HepG2 (cell line): ENCODE measurements at regions not wholly inside any gene's neighbourhood (a gene's known extent, or its start where the extent isn't known, plus 50 kb on each side); places are given as distances from the start of the nearest gene placed in this dataset.

Experiments
- ATAC-seq: fragments of 200-7000 bp; cut with Tn5 transposase; 3 replicates; pipeline ENCODE4 v1.9.1; 2020; ENCODE audit warnings: mild to moderate bottlenecking, moderate library complexity
- BruUV-seq: library from RNA; stranded (reverse); fragments of 400-500 nt; replicated peaks from 2 replicates; lab custom pipeline; 2021; lab: Mats Ljungman, UMichigan
- CTCF ChIA-PET: fragments of 300-600 bp; formaldehyde crosslinking; extraction: SDS; loops from one replicate; lab custom pipeline; 2021; ENCODE audit warnings: low total read pairs, inconsistent platforms, low intra/inter-chr PET ratio; lab: Yijun Ruan, JAX
- POLR2A ChIA-PET: fragments of 350-600 bp; sonication (Branson Sonifier 250); formaldehyde crosslinking; loops from one replicate; lab custom pipeline; 2020; ENCODE audit warnings: antibody characterized with exemption, inconsistent platforms; lab: Yijun Ruan, JAX
- DNase-seq: peaks from one replicate; pipeline ENCODE4 v3.0.0-alpha.2; 2015; ENCODE audit warnings: low spot score
- FAIRE-seq: peaks from 3 replicates; lab custom pipeline; 2011; peaks lifted over from hg19 to GRCh38; lab: Jason Lieb, UNC
- H2AFZ ChIP-seq: one replicate; pipeline ENCODE4 v1.6.1; 2011; ENCODE audit warnings: low read length, inconsistent platforms
- H3K27ac ChIP-seq: fragments of 300-600 bp; 3 replicates; pipeline ENCODE4 v1.8.0; 2011; ENCODE audit warnings: mixed run types, mild to moderate bottlenecking, mixed read lengths, low read length, inconsistent platforms; ENCODE audit not compliant: insufficient read depth; ENCODE audit errors: extremely low read length
- H3K27me3 ChIP-seq, 2 experiments: fragments of 200-600 bp in 1 of 2; 2 replicates in 1 of 2; 3 replicates in 1 of 2; pipeline versions ENCODE4 v1.6.0 to v1.8.0; 2011; ENCODE audit warnings: low read length in 2 of 2, mild to moderate bottlenecking in 2 of 2, moderate library complexity in 2 of 2, inconsistent platforms in 1 of 2; ENCODE audit not compliant: insufficient read depth in 2 of 2, control insufficient read depth in 1 of 2
- H3K36me3 ChIP-seq, 2 experiments: fragments of 200-600 bp in 1 of 2; replicated peaks in 1 of 2; 2 replicates in 1 of 2; 3 replicates in 1 of 2; pipeline versions ENCODE4 v1.5.1 to v1.8.0; 2011; ENCODE audit warnings: low read length in 2 of 2, inconsistent platforms in 1 of 2; ENCODE audit not compliant: insufficient read depth in 2 of 2, control insufficient read depth in 1 of 2
- H3K4me1 ChIP-seq: 2 replicates; pipeline ENCODE4 v1.5.1; 2012; ENCODE audit warnings: low read length, inconsistent platforms; ENCODE audit not compliant: insufficient read depth
- H3K4me2 ChIP-seq: 2 replicates; pipeline ENCODE4 v1.6.0; 2011; ENCODE audit warnings: low read depth, low read length, inconsistent platforms
- H3K4me3 ChIP-seq, 3 experiments: fragments of 200-600 bp in 1 of 3; sonication (generic), shearing (Covaris generic) in 1 of 3; replicated peaks in 1 of 3; 2 replicates each; pipeline ENCODE4 v1.5.1; 2011 to 2016; ENCODE audit warnings: low read length in 3 of 3, inconsistent platforms in 2 of 3, low read depth in 2 of 3, mild to moderate bottlenecking in 2 of 3, control low read depth in 1 of 3, mixed read lengths in 1 of 3; ENCODE audit not compliant: insufficient read depth in 1 of 3
- H3K79me2 ChIP-seq: one replicate; pipeline ENCODE4 v1.6.1; 2011; ENCODE audit warnings: low read length, inconsistent platforms; ENCODE audit not compliant: insufficient read depth
- H3K9ac ChIP-seq: 2 replicates; pipeline ENCODE4 v1.6.0; 2011; ENCODE audit warnings: mild to moderate bottlenecking, low read depth, low read length, inconsistent platforms; ENCODE audit not compliant: insufficient read depth
- H3K9me3 ChIP-seq: 2 replicates; pipeline ENCODE4 v1.5.1; 2012; ENCODE audit warnings: mild to moderate bottlenecking, low read length
- H4K20me1 ChIP-seq: 2 replicates; pipeline ENCODE4 v1.6.0; 2011; ENCODE audit warnings: inconsistent platforms, mild to moderate bottlenecking, low read length, moderate library complexity; ENCODE audit not compliant: insufficient read depth
- GFI1 ChIP-seq: sonication (generic); formaldehyde crosslinking; IDR thresholded peaks from 2 replicates; pipeline ENCODE4 v1.5.0; 2020; ENCODE audit warnings: missing genetic modification reagents, mild to moderate bottlenecking, borderline replicate concordance
- KDM4B ChIP-seq: sonication (generic); formaldehyde crosslinking; IDR thresholded peaks from 2 replicates; pipeline ENCODE4 v1.4.0; 2020; ENCODE audit warnings: missing genetic modification reagents
- MTA3 ChIP-seq: sonication (generic); formaldehyde crosslinking; IDR thresholded peaks from 2 replicates; pipeline ENCODE4 v1.4.0; 2020; ENCODE audit warnings: missing genetic modification reagents
- PTBP1 ChIP-seq: fragments of 200-400 bp; formaldehyde crosslinking; IDR thresholded peaks from 2 replicates; pipeline ENCODE4 v1.6.1; 2018; ENCODE audit warnings: low read length, low read depth; ENCODE audit not compliant: poor library complexity, severe bottlenecking
- SALL2 ChIP-seq: sonication (generic); formaldehyde crosslinking; IDR thresholded peaks from 2 replicates; pipeline ENCODE4 v1.8.1; 2023; ENCODE audit warnings: mild to moderate bottlenecking, missing genetic modification reagents, inconsistent platforms
- SMAD9 ChIP-seq: sonication (generic); formaldehyde crosslinking; IDR thresholded peaks from 2 replicates; pipeline ENCODE4 v1.5.1; 2020; ENCODE audit warnings: mild to moderate bottlenecking, missing genetic modification reagents
- XRCC5 ChIP-seq: fragments of 200-400 bp; formaldehyde crosslinking; optimal IDR thresholded peaks from 2 replicates; pipeline ENCODE3; 2017; ENCODE audit warnings: mild to moderate bottlenecking, low read length
- ZMYM2 ChIP-seq: sonication (generic); formaldehyde crosslinking; IDR thresholded peaks from 2 replicates; pipeline ENCODE4 v1.8.0; 2022; ENCODE audit warnings: mild to moderate bottlenecking, missing genetic modification reagents
- ZNF44 ChIP-seq: sonication (generic); formaldehyde crosslinking; IDR thresholded peaks from 2 replicates; pipeline ENCODE4 v1.5.1; 2020; ENCODE audit warnings: mild to moderate bottlenecking, missing genetic modification reagents
- WGBS: methylation state at CpG from one replicate; pipeline ENCODE4 v1.1.6; 2017; ENCODE audit warnings: low lambda C conversion rate; 5-methylcytosine and 5-hydroxymethylcytosine counted together
- in situ Hi-C: cut with HindIII; loops from 2 replicates; pipeline ENCODE4 v1.10.0; 2017; ENCODE audit warnings: low pct_unique_long_range_greater_than_20kb; ENCODE audit not compliant: extremely low pct_ligation_motif_present
- intact Hi-C: fragments of 100-400 bp; cut with micrococcal nuclease; formaldehyde crosslinking; loops from one replicate; pipeline ENCODE4 v1.10.0; 2022; ENCODE audit not compliant: unreplicated experiment
- TF ChIP-seq, protein P1 (sequence below): sonication (generic); formaldehyde crosslinking; IDR thresholded peaks from 2 replicates; pipeline ENCODE4 v1.4.0; 2020; ENCODE audit warnings: mild to moderate bottlenecking, low read depth, missing genetic modification reagents
- TF ChIP-seq, protein P2 (sequence below): sonication (generic); formaldehyde crosslinking; IDR thresholded peaks from 2 replicates; pipeline ENCODE4; 2020; ENCODE audit warnings: missing genetic modification reagents, mild to moderate bottlenecking, borderline replicate concordance
- TF ChIP-seq, protein P3 (sequence below): sonication (generic); formaldehyde crosslinking; IDR thresholded peaks from 2 replicates; pipeline ENCODE4 v1.4.0; 2020; ENCODE audit warnings: missing genetic modification reagents

DNA sequence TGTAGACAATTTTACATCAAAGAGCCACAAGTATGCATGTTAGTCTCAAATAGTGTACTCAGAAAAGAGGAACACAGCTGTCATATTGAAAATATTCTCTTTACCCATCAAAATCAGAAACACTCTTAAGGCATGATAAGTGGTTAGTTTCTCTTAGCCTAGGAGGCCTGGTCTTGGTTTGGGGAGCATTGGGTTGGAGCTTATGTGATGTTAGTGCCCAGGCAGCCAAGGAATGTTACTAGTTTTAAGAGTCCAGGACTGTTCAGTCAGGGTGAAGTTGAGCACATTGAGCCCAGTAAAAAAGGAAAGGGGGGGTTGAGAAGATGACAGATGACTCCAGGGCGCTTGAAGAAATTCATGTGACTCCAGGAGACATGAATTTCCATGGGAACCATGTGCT lies 340.6 kb downstream of the HRH4 start:
- Histone ChIP-seq H3K79me2 (no peaks in the 10 kb centered on the region), H3K9me3 (peaks cover 7% of the 10 kb centered on the region; the same call in 1 of the 2 replicates), H3K36me3 (no peaks in the 10 kb centered on the region), H3K4me2 (no peak overlapping the region), H3K4me3 (no peak overlapping the region), H2AFZ (no peak overlapping the region), H3K27ac (no peak overlapping the region), H3K4me1 (no peaks in the 10 kb centered on the region), H3K27me3 (no peaks in the 10 kb centered on the region), H4K20me1 (no peaks in the 10 kb centered on the region), H3K9ac (no peak overlapping the region)
- no peak for ATAC-seq
- FAIRE-seq, result no peak
- TF ChIP-seq, protein P1, sequence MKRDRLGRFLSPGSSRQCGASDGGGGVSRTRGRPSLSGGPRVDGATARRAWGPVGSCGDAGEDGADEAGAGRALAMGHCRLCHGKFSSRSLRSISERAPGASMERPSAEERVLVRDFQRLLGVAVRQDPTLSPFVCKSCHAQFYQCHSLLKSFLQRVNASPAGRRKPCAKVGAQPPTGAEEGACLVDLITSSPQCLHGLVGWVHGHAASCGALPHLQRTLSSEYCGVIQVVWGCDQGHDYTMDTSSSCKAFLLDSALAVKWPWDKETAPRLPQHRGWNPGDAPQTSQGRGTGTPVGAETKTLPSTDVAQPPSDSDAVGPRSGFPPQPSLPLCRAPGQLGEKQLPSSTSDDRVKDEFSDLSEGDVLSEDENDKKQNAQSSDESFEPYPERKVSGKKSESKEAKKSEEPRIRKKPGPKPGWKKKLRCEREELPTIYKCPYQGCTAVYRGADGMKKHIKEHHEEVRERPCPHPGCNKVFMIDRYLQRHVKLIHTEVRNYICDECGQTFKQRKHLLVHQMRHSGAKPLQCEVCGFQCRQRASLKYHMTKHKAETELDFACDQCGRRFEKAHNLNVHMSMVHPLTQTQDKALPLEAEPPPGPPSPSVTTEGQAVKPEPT (CRISPR knock-in tag), result no peak
- TF ChIP-seq ZMYM2 (no peak), MTA3 (CRISPR knock-in tag) (no peak), XRCC5 (no peak), SALL2 (no peak), PTBP1 (no peak), ZNF44 (CRISPR knock-in tag) (no peak), SMAD9 (CRISPR knock-in tag) (no peak), GFI1 (no peak), KDM4B (CRISPR knock-in tag) (no peak)
- TF ChIP-seq, protein P2, sequence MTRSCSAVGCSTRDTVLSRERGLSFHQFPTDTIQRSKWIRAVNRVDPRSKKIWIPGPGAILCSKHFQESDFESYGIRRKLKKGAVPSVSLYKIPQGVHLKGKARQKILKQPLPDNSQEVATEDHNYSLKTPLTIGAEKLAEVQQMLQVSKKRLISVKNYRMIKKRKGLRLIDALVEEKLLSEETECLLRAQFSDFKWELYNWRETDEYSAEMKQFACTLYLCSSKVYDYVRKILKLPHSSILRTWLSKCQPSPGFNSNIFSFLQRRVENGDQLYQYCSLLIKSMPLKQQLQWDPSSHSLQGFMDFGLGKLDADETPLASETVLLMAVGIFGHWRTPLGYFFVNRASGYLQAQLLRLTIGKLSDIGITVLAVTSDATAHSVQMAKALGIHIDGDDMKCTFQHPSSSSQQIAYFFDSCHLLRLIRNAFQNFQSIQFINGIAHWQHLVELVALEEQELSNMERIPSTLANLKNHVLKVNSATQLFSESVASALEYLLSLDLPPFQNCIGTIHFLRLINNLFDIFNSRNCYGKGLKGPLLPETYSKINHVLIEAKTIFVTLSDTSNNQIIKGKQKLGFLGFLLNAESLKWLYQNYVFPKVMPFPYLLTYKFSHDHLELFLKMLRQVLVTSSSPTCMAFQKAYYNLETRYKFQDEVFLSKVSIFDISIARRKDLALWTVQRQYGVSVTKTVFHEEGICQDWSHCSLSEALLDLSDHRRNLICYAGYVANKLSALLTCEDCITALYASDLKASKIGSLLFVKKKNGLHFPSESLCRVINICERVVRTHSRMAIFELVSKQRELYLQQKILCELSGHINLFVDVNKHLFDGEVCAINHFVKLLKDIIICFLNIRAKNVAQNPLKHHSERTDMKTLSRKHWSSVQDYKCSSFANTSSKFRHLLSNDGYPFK (CRISPR knock-in tag), result no peak
- TF ChIP-seq, protein P3, sequence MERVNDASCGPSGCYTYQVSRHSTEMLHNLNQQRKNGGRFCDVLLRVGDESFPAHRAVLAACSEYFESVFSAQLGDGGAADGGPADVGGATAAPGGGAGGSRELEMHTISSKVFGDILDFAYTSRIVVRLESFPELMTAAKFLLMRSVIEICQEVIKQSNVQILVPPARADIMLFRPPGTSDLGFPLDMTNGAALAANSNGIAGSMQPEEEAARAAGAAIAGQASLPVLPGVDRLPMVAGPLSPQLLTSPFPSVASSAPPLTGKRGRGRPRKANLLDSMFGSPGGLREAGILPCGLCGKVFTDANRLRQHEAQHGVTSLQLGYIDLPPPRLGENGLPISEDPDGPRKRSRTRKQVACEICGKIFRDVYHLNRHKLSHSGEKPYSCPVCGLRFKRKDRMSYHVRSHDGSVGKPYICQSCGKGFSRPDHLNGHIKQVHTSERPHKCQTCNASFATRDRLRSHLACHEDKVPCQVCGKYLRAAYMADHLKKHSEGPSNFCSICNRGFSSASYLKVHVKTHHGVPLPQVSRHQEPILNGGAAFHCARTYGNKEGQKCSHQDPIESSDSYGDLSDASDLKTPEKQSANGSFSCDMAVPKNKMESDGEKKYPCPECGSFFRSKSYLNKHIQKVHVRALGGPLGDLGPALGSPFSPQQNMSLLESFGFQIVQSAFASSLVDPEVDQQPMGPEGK (CRISPR knock-in tag), result no peak
- CTCF ChIA-PET, result no interaction called here
- intact Hi-C loops (no loop called here), in situ Hi-C loops (no loop called here)
- WGBS, result 0% methylated on average over 1 of the region's 1 CpG
- POLR2A ChIA-PET, result no interaction called here
- no TSS peak for BruUV-seq
- DNase-seq, result no peak
